Thyroid gland (tissue), 4 donors: ENCODE measurements at regions not wholly inside any gene's neighbourhood (a gene's known extent, or its start where the extent isn't known, plus 50 kb on each side); places are given as distances from the start of the nearest gene placed in this dataset.
"Not testable (repeated sequence)": the region's sequence is repeated elsewhere in the genome, so short reads cannot be mapped to it uniquely, and the experiment has no call there.

Experiments used
- DNase-seq, 2 donors: peaks; one replicate each; pipeline ENCODE4 v3.0.0-alpha.2; 2019
- H3K27ac ChIP-seq, 3 donors: fragments of 200-600 bp; sonication (generic); 1 replicate in 2 of 3; 2 replicates in 1 of 3; pipeline ENCODE4 v1.5.1; 2016 to 2019; ENCODE audit warnings: mild to moderate bottlenecking in 1 of 3, moderate library complexity in 1 of 3
- H3K27me3 ChIP-seq: fragments of 200-600 bp; sonication (generic); one replicate; pipeline ENCODE4 v1.5.1; 2019
- H3K36me3 ChIP-seq, 2 donors: fragments of 200-600 bp; sonication (generic); one replicate each; pipeline ENCODE4 v1.5.1; 2016 to 2019
- H3K4me1 ChIP-seq, 2 donors: fragments of 200-600 bp; sonication (generic); one replicate each; pipeline ENCODE4 v1.5.1; 2017 to 2019
- H3K4me3 ChIP-seq, 3 donors: fragments of 200-600 bp; sonication (generic); replicated peaks in 1 of 3; 1 replicate in 2 of 3; 2 replicates in 1 of 3; pipeline ENCODE4 v1.5.1; 2016; ENCODE audit warnings: mild to moderate bottlenecking in 1 of 3
- H3K9me3 ChIP-seq: fragments of 200-600 bp; sonication (generic); one replicate; pipeline ENCODE4 v1.5.1; 2017
- POLR2A ChIP-seq, 2 donors: fragments of 450-650 bp; IDR thresholded peaks; one replicate each; pipeline ENCODE4 v1.6.1; 2017; ENCODE audit warnings: antibody characterized with exemption in 2 of 2, mild to moderate bottlenecking in 2 of 2, moderate library complexity in 1 of 2
- WGBS, 2 donors: methylation state at CpG; one replicate each; pipeline ENCODE4 v1.1.5; 2017; 5-methylcytosine and 5-hydroxymethylcytosine counted together
- intact Hi-C: fragments of 100-400 bp; cut with DNase I; formaldehyde crosslinking; loops from one replicate; pipeline ENCODE4 v1.15.1; 2023
- TF ChIP-seq, protein P1 (sequence below), 6 experiments: fragments of 200-600 bp in 3 of 6; fragments of 450-650 bp in 3 of 6; sonication (generic) in 3 of 6; IDR thresholded peaks; one replicate each; pipeline ENCODE4 v1.5.1; 2016 to 2019; ENCODE audit warnings: antibody characterized with exemption in 6 of 6, mild to moderate bottlenecking in 2 of 6, inconsistent platforms in 1 of 6, moderate library complexity in 1 of 6

DNA sequence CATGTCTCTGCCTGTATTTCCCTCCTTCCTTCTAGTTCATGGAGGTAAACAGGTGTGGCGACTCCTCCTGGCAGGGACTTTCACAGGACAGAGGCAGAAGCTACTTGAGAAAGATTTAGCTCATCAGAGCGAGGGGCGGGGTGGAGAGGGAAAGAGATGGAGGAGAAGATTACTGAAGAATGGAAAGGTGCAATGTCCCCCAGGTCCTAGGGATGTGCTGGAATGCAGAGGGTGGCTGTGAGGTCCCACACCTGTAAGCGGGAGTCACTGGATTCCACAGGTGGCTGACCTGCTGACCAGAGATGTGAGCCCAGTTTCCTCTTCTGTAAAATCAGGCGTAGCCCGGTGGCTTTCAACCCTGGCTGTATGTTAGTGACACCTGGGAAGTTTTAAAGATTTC, 199.2 kb upstream of the SULF2 start:
- 89 to 92% methylated on average over 6 of the region's 6 CpGs for WGBS, 2 donors
- Histone ChIP-seq H3K36me3 (no peaks in the 10 kb centered on the region), H3K27ac (no peak overlapping the region), H3K4me1 (no peaks in the 10 kb centered on the region), H3K9me3 (no peaks in the 10 kb centered on the region), H3K27me3 (no peaks in the 10 kb centered on the region), H3K4me3 (no peak overlapping the region)
- DNase-seq = no peak
- TF ChIP-seq POLR2A (IDR thresholded peaks at IDR 0.05) = no peak
- TF ChIP-seq, protein P1, sequence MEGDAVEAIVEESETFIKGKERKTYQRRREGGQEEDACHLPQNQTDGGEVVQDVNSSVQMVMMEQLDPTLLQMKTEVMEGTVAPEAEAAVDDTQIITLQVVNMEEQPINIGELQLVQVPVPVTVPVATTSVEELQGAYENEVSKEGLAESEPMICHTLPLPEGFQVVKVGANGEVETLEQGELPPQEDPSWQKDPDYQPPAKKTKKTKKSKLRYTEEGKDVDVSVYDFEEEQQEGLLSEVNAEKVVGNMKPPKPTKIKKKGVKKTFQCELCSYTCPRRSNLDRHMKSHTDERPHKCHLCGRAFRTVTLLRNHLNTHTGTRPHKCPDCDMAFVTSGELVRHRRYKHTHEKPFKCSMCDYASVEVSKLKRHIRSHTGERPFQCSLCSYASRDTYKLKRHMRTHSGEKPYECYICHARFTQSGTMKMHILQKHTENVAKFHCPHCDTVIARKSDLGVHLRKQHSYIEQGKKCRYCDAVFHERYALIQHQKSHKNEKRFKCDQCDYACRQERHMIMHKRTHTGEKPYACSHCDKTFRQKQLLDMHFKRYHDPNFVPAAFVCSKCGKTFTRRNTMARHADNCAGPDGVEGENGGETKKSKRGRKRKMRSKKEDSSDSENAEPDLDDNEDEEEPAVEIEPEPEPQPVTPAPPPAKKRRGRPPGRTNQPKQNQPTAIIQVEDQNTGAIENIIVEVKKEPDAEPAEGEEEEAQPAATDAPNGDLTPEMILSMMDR (IDR thresholded peaks at IDR 0.05) = no peak
- intact Hi-C loops = no loop called here

DNA sequence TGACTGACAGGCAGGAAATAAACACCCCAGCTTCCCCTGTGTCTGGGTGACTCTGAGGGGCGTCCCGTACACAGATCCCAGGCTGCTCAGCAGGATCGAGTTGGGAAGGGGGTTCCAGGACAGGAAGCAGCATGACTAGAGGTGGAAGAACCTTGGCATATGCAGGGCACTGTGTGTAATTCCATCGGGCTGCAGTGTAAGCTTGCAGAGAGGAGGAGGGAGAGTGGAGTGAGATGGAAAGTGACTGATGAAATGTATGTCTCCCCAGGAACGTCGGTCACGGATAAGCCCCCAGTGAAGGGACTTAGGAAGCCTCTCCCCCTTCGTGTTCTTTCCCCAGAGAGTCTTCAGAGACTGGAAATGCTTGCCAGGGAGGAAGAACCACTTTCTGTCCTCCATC, 198.4 kb upstream of the SULF2 start:
- H3K36me3 ChIP-seq, H3K4me1 ChIP-seq, intact Hi-C loops, H3K27me3 ChIP-seq, DNase-seq, H3K4me3 ChIP-seq, H3K9me3 ChIP-seq, H3K27ac ChIP-seq: not testable (repeated sequence)
- WGBS, 2 donors = 47 to 50% methylated on average over 5 to 7 of the region's 8 CpGs

DNA sequence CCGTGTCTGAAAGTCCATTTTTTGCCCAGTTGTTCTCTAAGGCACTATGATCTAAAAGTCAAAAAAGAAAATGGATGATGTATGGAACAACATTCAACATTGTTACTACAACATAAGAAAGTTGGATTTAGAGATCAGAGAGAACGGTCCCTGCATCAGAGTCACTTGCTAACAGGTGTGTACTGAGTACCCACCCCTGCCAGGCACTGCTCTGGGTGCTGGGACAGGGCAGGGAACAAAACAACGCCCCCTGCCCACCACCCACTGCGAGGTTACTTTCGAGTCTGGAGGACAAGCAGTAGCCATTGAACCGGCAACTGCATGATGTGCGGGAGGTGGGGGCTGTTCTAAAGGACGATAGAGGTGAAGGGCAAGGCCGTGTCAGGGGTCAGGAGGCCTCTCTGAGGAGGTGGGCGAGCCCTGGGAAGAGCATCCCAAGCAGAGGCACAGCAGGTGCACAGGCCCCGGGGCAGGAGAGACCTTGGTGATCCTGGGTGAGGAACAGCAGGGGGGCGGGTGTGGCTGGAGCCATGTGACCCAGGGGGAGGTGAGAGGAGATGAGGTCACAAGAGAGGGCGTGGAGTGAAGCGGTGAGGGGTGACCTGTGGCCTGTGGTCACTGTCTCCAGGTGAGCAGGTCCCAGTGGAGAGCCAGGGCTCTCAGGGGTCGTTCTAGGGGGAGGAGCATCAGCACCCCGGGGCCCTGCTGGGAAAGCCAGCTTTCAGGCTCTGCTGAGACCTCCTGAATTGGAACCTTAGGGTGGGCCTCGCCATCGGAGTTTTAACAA, 197.5 kb upstream of the SULF2 start:
- Histone ChIP-seq H3K4me3 (no peak overlapping the region), H3K27me3 (no peaks in the 10 kb centered on the region), H3K4me1 (no peaks in the 10 kb centered on the region), H3K36me3 (no peaks in the 10 kb centered on the region), H3K27ac (no peak overlapping the region), H3K9me3 (no peaks in the 10 kb centered on the region)
- 69 to 86% methylated on average over 14 to 18 of the region's 18 CpGs for WGBS, 2 donors
- TF ChIP-seq, protein P1 (IDR thresholded peaks at IDR 0.05) = no peak
- TF ChIP-seq POLR2A (IDR thresholded peaks at IDR 0.05) = no peak
- intact Hi-C loops = no loop called here
- DNase-seq = no peak

DNA sequence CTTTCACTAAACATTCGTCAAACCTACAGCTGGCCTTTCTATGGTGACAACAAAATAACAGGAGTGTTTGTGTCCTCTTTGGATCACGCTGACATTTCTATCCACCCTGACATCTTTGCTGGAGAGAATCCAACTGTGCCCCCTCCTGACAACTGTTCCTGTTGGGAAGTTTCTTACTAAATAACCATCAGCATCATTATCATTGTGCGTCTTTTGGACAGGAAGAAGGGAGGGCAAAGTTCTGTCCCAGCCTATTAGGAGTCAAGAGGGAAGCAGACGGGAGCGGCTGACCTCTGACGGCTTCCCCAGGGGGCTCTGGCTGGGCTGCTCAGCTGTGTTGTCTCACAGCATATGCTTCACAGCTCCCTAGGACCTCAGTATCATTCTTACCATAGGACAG, 195.9 kb upstream of the SULF2 start:
- Histone ChIP-seq H3K4me1 (no peaks in the 10 kb centered on the region), H3K27ac (no peak overlapping the region), H3K9me3 (no peaks in the 10 kb centered on the region), H3K27me3 (no peaks in the 10 kb centered on the region), H3K36me3 (no peaks in the 10 kb centered on the region), H3K4me3 (no peak overlapping the region)
- no peak for DNase-seq
- intact Hi-C loops = no loop called here
- WGBS, 2 donors = 68 to 75% methylated on average over 6 of the region's 6 CpGs
- TF ChIP-seq, protein P1 (IDR thresholded peaks at IDR 0.05) = no peak
- no peak for TF ChIP-seq POLR2A (IDR thresholded peaks at IDR 0.05)

DNA sequence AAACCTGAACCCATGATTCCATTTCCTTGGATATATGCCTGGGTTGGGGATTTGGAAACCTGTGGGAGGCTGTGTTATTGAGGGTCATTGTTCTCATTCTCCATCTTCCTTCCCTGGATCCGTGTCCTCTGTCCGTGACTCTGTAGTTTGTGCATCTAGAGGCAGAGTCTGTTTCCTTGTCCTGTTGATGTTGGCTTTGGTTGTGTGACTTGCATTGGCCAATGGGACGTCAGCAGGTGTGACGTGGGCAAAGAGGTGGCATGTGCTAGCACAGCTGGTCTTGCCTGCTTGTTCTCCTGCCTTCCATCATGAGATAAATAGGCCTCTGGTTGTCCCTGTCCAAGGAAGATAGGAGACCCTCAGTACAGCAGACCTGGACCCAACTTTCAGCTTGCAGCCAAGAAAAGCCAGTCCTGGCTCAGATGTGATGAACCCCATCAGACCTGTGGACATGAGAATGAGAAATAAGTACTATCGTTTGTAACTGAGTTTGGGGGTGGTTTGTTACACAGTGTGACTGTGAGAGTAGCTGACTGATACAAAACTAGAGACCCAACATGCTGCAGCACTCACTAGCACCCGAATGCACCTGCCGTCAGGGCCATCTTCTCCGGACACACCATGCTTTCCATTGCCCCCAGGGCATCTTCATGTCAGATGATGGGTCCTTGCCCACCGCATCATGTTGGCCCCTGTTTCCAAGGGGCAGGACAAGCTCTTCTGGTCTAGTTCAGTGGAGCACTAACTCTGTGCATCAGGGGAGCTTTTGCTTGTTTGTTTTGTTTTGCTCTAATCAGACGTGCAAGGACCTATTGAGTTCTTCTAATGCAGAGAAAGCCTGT, 195.3 kb upstream of the SULF2 start:
- H3K27ac ChIP-seq = no peak overlapping the region
- 86 to 87% methylated on average over 10 of the region's 10 CpGs for WGBS, 2 donors
- no peak overlapping the region for H3K4me3 ChIP-seq
- no peaks in the 10 kb centered on the region for H3K36me3 ChIP-seq
- peak in 1 of 2 donors; percentile 11 for DNase-seq
- TF ChIP-seq POLR2A (IDR thresholded peaks at IDR 0.05) = no peak
- TF ChIP-seq, protein P1 (IDR thresholded peaks at IDR 0.05) = no peak
- no peaks in the 10 kb centered on the region for H3K4me1 ChIP-seq
- H3K9me3 ChIP-seq = no peaks in the 10 kb centered on the region
- no peaks in the 10 kb centered on the region for H3K27me3 ChIP-seq
- intact Hi-C loops = no loop called here

DNA sequence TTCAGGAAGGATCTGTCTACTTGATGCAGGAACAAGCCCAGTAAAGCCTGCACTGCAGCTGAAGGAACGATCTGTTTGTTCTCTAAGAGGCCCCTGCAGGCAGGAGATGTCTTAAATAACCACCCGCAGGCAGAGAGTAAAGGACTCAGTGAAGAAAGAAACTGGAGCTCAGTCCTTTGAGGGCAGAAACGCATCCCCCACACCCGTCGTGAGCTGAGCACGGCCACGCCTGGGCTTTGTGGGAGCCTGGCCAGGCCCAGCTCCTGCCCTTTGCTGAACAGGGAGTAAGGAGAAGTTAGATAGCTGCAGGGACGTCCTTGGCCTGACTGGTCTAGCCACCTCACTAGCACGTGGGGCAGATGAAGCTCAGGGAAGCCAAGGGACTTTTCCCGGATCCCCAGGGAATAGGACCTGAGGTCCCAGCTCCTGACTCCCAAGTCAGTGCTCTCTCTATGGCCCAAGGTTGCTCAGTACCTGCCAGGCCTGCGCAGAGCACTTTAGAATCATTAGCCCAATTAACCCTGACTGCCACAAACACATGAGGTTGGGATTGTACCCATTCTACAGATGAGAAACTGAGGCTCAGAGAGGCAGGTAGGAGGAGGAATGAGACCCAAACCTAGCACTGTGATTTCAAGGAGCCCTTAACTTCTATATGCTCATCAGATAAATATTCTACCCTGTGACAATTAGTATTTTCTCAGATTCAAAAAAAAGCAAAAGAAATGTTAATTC, 194.2 kb upstream of the SULF2 start:
- H3K4me1 ChIP-seq, H3K9me3 ChIP-seq, intact Hi-C loops, DNase-seq, H3K36me3 ChIP-seq, H3K27me3 ChIP-seq, H3K27ac ChIP-seq, H3K4me3 ChIP-seq: not testable (repeated sequence)
- WGBS, 2 donors = 45 to 59% methylated on average over 8 to 10 of the region's 11 CpGs

DNA sequence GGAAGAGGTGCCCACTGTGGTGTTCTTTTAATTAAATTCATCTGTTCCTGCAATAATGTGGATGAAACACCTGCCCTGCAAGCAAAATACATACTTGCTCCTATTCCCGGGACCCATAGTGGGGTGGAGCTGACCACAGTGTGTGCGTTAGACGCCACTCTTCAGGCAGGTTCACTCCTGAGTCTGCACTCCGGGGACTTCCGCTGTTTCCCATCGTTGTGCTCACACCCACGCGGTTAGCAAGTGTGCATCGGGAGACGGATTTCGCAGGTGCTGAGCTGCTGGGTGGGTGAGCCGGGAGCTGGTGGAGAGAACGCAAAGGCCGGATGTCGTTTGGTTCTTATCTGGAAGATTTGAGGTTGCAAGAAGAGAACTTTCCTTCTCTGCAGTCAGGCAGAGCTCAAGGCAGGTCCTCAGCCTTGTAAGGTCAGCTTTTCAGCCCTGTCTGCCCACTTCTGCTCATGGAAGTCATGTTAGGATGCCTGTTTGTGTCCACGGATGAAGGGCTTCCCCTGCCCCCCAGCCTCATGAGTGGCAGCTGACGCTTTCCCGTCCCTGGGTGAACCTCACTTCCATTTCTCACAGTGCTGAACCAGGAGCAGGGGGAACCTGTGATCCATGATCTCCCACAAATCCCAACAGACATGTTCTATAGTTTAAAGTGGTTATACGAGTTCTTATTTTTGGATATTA, 193.3 kb upstream of the SULF2 start:
- intact Hi-C loops, H3K27ac ChIP-seq, H3K27me3 ChIP-seq, DNase-seq, H3K9me3 ChIP-seq, H3K36me3 ChIP-seq, H3K4me3 ChIP-seq, H3K4me1 ChIP-seq: not testable (repeated sequence)
- 77 to 89% methylated on average over 4 to 8 of the region's 19 CpGs for WGBS, 2 donors
